DND-41 (cell line): ENCODE measurements at regions not wholly inside any gene's neighbourhood (a gene's known extent, or its start where the extent isn't known, plus 50 kb on each side); places are given as distances from the start of the nearest gene placed in this dataset.

ENCODE experiments used
- ATAC-seq: fragments of 200-7000 bp; cut with Tn5 transposase; 3 replicates; pipeline ENCODE4 v1.9.1; 2021; ENCODE audit warnings: low read depth; ENCODE audit not compliant: insufficient read depth
- DNase-seq: peaks from one replicate; pipeline ENCODE4 v3.0.0-alpha.2; 2020
- H2AFZ ChIP-seq: 2 replicates; pipeline ENCODE4 v1.6.0; 2012; ENCODE audit warnings: low read depth, low read length
- H3K27ac ChIP-seq: 2 replicates; pipeline ENCODE4 v1.5.1; 2012; ENCODE audit warnings: low read length, inconsistent platforms
- H3K27me3 ChIP-seq: fragments of 200-600 bp; sonication (generic); 2 replicates; pipeline ENCODE4 v1.6.0; 2012; ENCODE audit warnings: low read length, mild to moderate bottlenecking, inconsistent platforms; ENCODE audit not compliant: insufficient read depth, poor library complexity
- H3K36me3 ChIP-seq: 2 replicates; pipeline ENCODE4 v1.5.1; 2012; ENCODE audit warnings: low read length, inconsistent platforms; ENCODE audit not compliant: insufficient read depth
- H3K4me1 ChIP-seq: 2 replicates; pipeline ENCODE4 v1.5.1; 2012; ENCODE audit warnings: mild to moderate bottlenecking, low read length; ENCODE audit not compliant: insufficient read depth
- H3K4me2 ChIP-seq: 2 replicates; pipeline ENCODE4 v1.6.0; 2012; ENCODE audit warnings: mild to moderate bottlenecking, moderate library complexity, low read length, inconsistent platforms; ENCODE audit not compliant: insufficient read depth
- H3K4me3 ChIP-seq, 2 experiments: fragments of 200-600 bp in 1 of 2; shearing (Covaris generic) in 1 of 2; 2 replicates each; pipeline ENCODE4 v1.5.1; 2012 to 2016; ENCODE audit warnings: inconsistent platforms in 2 of 2, low read length in 2 of 2, mild to moderate bottlenecking in 2 of 2, low read depth in 1 of 2, moderate library complexity in 1 of 2
- H3K79me2 ChIP-seq: 2 replicates; pipeline ENCODE4 v1.6.0; 2012; ENCODE audit warnings: low read length, inconsistent platforms; ENCODE audit not compliant: insufficient read depth
- H3K9ac ChIP-seq: 2 replicates; pipeline ENCODE4 v1.6.0; 2012; ENCODE audit warnings: low read depth, mild to moderate bottlenecking, inconsistent platforms, low read length, moderate library complexity
- H3K9me3 ChIP-seq: 2 replicates; pipeline ENCODE4 v1.5.1; 2012; ENCODE audit warnings: low read length, moderate library complexity, mild to moderate bottlenecking, inconsistent platforms; ENCODE audit not compliant: insufficient read depth, severe bottlenecking
- H4K20me1 ChIP-seq: 2 replicates; pipeline ENCODE4 v1.6.0; 2012; ENCODE audit warnings: low read length; ENCODE audit not compliant: insufficient read depth
- CTCF ChIP-seq: IDR thresholded peaks from 2 replicates; pipeline ENCODE4 v1.5.1; 2012; ENCODE audit warnings: borderline replicate concordance, low read length, moderate library complexity, mild to moderate bottlenecking; ENCODE audit not compliant: poor library complexity, severe bottlenecking; ENCODE audit errors: extremely low read depth
- EZH2 ChIP-seq: IDR thresholded peaks from 3 replicates; pipeline ENCODE4 v1.6.1; 2012; ENCODE audit warnings: borderline replicate concordance, low read depth, mild to moderate bottlenecking, moderate library complexity, low read length, inconsistent platforms; ENCODE audit not compliant: severe bottlenecking

DNA sequence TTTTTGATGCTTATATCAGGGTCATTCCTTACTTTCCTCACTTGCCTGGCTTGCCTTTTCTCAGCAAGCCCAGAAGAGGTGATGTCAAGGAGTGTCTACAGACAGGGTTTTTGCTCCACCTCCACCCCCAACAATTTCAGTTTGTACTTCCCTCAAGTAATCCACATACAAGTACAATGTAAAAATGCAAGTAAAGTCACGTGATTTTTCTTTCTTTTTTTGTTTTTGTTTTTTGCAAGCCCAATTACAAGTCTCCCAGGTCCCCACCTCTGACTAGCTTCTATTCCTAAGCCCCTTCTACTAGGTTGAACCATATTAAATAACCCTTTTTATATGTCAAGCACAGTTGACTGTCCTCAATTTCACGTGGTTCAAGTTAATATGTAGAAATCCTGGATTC lies 579.6 kb downstream of the DIAPH3 start:
- Histone ChIP-seq H4K20me1 (no peaks in the 10 kb centered on the region), H3K9me3 (no peaks in the 10 kb centered on the region), H3K36me3 (no peaks in the 10 kb centered on the region), H2AFZ (no peak overlapping the region), H3K27ac (no peak overlapping the region), H3K4me1 (no peaks in the 10 kb centered on the region), H3K79me2 (no peaks in the 10 kb centered on the region), H3K4me3 (no peak overlapping the region), H3K4me2 (no peak overlapping the region), H3K27me3 (no peaks in the 10 kb centered on the region), H3K9ac (no peak overlapping the region)
- ATAC-seq (no peak), DNase-seq (no peak)
- no peak for TF ChIP-seq CTCF
- TF ChIP-seq EZH2: no peak

DNA sequence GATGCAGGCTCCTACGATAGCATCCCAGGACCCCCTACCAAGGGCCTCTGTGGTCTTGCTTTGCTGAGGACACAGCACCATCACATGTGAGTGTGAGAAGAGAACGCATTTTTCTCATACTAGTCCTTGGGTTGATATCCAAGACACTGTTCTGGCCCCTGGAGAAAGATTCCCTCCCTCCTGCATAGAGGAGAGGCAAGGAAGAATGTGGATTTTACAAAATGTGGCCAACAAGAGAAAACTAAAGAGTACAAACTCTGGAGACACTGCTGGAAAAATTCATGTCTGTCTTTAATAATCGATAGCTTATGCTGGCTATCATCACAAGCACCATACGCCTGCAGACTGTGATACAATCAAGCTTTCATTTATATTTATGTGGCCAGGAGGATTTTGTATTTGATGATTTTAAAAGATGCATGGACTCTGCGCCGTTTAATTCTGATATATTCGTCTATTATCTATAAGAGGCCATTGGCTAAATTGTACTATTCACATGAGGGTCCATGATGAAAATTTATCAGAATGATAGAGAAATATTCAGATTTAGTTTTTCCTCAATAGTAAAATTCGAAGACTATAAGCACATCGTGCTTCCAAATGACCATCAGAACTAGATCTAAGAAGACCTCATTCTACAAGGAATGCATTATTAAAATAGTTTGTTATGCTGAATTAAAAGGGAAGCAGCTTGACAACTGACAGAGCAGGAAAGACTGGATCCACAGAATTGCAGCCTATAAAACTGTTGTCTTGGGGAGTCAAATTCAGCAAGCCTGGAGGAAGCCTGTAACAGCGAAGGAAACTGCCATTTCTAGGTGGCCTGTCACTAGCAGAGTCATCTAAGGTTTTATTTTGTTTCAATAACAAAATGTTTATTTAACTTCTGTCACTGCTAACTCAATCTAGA lies 578.7 kb downstream of the DIAPH3 start:
- DNase-seq: no peak
- no peak overlapping the region for H3K27ac ChIP-seq

GRCh38 chr13:59587030-59587429 lies 576.7 kb downstream of the DIAPH3 start:
- no peak for ATAC-seq
- no peaks in the 10 kb centered on the region for H3K79me2 ChIP-seq
- no peak overlapping the region for H3K9ac ChIP-seq
- no peak for TF ChIP-seq EZH2
- no peak for TF ChIP-seq CTCF
- no peaks in the 10 kb centered on the region for H4K20me1 ChIP-seq
- H3K4me1 ChIP-seq: no peaks in the 10 kb centered on the region
- H3K27me3 ChIP-seq: no peaks in the 10 kb centered on the region
- no peaks in the 10 kb centered on the region for H3K9me3 ChIP-seq
- no peak for DNase-seq
- H3K36me3 ChIP-seq: no peaks in the 10 kb centered on the region
- no peak overlapping the region for H3K4me2 ChIP-seq
- H2AFZ ChIP-seq: no peak overlapping the region
- no peak overlapping the region for H3K27ac ChIP-seq
- H3K4me3 ChIP-seq: no peak overlapping the region

More for the DNA sequence above, 578.7 kb downstream of the DIAPH3 start:
- no peak for ATAC-seq
- no peak overlapping the region for H3K9ac ChIP-seq
- H2AFZ ChIP-seq: no peak overlapping the region
- no peaks in the 10 kb centered on the region for H3K27me3 ChIP-seq
- no peaks in the 10 kb centered on the region for H3K9me3 ChIP-seq
- no peak overlapping the region for H3K4me2 ChIP-seq
- no peaks in the 10 kb centered on the region for H3K36me3 ChIP-seq
- no peak overlapping the region for H3K4me3 ChIP-seq
- TF ChIP-seq EZH2 (no peak), CTCF (no peak)
- no peaks in the 10 kb centered on the region for H4K20me1 ChIP-seq
- H3K79me2 ChIP-seq: no peaks in the 10 kb centered on the region
- H3K4me1 ChIP-seq: no peaks in the 10 kb centered on the region
